Smooth muscle cell (in vitro differentiated cells): ENCODE measurements at regions not wholly inside any gene's neighbourhood (a gene's known extent, or its start where the extent isn't known, plus 50 kb on each side); places are given as distances from the start of the nearest gene placed in this dataset.
"Not testable (repeated sequence)": the region's sequence is repeated elsewhere in the genome, so short reads cannot be mapped to it uniquely, and the experiment has no call there.

ENCODE experiments used
- DNase-seq: peaks from one replicate; lab custom pipeline; 2025; ENCODE audit not compliant: unreplicated experiment; lab: John Stamatoyannopoulos, UW
- H2AFZ ChIP-seq: fragments of 200-600 bp; sonication (generic); 2 replicates; pipeline ENCODE4 v1.6.0; 2016; ENCODE audit warnings: antibody characterized with exemption, low read depth, mild to moderate bottlenecking
- H3F3A ChIP-seq: fragments of 200-600 bp; sonication (generic); 2 replicates; pipeline ENCODE4 v1.6.0; 2017; ENCODE audit warnings: antibody characterized with exemption, low read depth
- H3K27ac ChIP-seq: fragments of 200-600 bp; sonication (generic); 2 replicates; pipeline ENCODE4 v1.5.1; 2016; ENCODE audit warnings: low read depth, mild to moderate bottlenecking
- H3K27me3 ChIP-seq: fragments of 200-600 bp; sonication (generic); 2 replicates; pipeline ENCODE4 v1.6.1; 2016; ENCODE audit warnings: low read depth, mild to moderate bottlenecking
- H3K36me3 ChIP-seq: fragments of 200-600 bp; sonication (generic); 2 replicates; pipeline ENCODE4 v1.5.1; 2016; ENCODE audit warnings: low read depth
- H3K4me1 ChIP-seq: fragments of 200-600 bp; sonication (generic); 2 replicates; pipeline ENCODE4 v1.5.1; 2016; ENCODE audit warnings: low read depth
- H3K4me2 ChIP-seq: fragments of 200-600 bp; sonication (generic); 2 replicates; pipeline ENCODE4 v1.6.0; 2016; ENCODE audit warnings: mild to moderate bottlenecking
- H3K4me3 ChIP-seq: fragments of 200-600 bp; sonication (generic); 2 replicates; pipeline ENCODE4 v1.5.1; 2016; ENCODE audit warnings: mild to moderate bottlenecking
- H3K79me2 ChIP-seq: fragments of 200-600 bp; sonication (generic); 2 replicates; pipeline ENCODE4 v1.6.0; 2016; ENCODE audit warnings: low read depth, mild to moderate bottlenecking
- H3K9ac ChIP-seq: fragments of 200-600 bp; sonication (generic); 2 replicates; pipeline ENCODE4 v1.6.0; 2016; ENCODE audit warnings: low read depth
- H3K9me3 ChIP-seq: fragments of 200-600 bp; sonication (generic); replicated peaks from 2 replicates; pipeline ENCODE4 v1.5.1; 2016; ENCODE audit warnings: low read depth
- H4K20me1 ChIP-seq: fragments of 200-600 bp; sonication (generic); 2 replicates; pipeline ENCODE4 v1.6.0; 2016; ENCODE audit warnings: low read depth
- WGBS: methylation state at CpG from one replicate; pipeline ENCODE4 v1.1.7; 2016; ENCODE audit warnings: low lambda C conversion rate; 5-methylcytosine and 5-hydroxymethylcytosine counted together
- TF ChIP-seq, protein P1 (sequence below): fragments of 200-600 bp; sonication (generic); IDR thresholded peaks from 2 replicates; pipeline ENCODE4 v1.5.1; 2017; ENCODE audit warnings: borderline replicate concordance, mild to moderate bottlenecking, antibody characterized with exemption; ENCODE audit not compliant: insufficient read depth, poor library complexity, severe bottlenecking

DNA sequence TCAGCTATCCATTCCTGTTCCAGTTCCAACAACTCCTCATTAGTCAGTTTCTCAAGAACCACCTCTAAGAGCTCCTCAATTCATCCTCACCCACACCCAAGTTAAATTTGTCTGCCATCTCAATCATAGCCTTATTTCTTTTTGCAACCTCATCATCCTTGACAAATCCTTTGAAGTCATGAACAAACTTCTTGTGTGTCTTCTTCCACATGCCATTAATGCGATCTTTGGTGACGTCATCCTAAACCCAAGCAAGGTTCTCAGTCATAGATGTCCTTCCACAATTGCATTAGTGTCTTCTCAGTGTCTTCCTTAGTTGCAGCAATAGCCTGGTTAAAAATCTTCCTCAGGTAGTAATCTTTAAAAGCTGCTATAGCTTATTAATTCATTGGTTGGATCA, 71.2 kb upstream of the FSIP2 start:
- WGBS: 95% methylated on average over 2 of the region's 2 CpGs
- no peaks in the 10 kb centered on the region for H3K36me3 ChIP-seq
- no peaks in the 10 kb centered on the region for H4K20me1 ChIP-seq
- no peaks in the 10 kb centered on the region for H3K27me3 ChIP-seq
- H3K4me1 ChIP-seq: no peaks in the 10 kb centered on the region
- no peaks in the 10 kb centered on the region for H3K79me2 ChIP-seq
- H3F3A ChIP-seq: no peaks in the 10 kb centered on the region
- no peak overlapping the region for H2AFZ ChIP-seq
- TF ChIP-seq, protein P1, sequence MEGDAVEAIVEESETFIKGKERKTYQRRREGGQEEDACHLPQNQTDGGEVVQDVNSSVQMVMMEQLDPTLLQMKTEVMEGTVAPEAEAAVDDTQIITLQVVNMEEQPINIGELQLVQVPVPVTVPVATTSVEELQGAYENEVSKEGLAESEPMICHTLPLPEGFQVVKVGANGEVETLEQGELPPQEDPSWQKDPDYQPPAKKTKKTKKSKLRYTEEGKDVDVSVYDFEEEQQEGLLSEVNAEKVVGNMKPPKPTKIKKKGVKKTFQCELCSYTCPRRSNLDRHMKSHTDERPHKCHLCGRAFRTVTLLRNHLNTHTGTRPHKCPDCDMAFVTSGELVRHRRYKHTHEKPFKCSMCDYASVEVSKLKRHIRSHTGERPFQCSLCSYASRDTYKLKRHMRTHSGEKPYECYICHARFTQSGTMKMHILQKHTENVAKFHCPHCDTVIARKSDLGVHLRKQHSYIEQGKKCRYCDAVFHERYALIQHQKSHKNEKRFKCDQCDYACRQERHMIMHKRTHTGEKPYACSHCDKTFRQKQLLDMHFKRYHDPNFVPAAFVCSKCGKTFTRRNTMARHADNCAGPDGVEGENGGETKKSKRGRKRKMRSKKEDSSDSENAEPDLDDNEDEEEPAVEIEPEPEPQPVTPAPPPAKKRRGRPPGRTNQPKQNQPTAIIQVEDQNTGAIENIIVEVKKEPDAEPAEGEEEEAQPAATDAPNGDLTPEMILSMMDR: no peak
- no peak for DNase-seq
- H3K9me3 ChIP-seq: no peaks in the 10 kb centered on the region
- H3K4me3 ChIP-seq: no peak overlapping the region
- no peak overlapping the region for H3K9ac ChIP-seq
- no peak overlapping the region for H3K4me2 ChIP-seq
- no peak overlapping the region for H3K27ac ChIP-seq

DNA sequence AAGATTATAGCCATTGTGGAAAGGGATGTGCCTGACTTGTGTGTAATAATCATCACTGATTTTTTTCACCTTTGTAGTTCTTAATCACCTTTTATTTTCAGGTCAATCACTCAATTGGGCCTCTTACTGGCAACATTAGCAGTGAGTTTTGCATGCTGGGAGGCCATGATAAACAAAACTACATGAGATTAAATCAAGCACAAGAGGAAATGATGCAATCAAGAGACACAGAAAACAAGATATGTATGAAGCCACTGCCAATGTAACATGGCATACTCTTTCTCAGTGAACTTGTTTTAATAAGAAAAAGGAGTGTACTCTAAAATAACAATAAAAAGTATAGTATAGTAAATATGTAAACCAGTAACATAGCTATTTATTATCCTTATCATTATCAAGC, 69.9 kb upstream of the FSIP2 start:
- H3K4me3 ChIP-seq: no peak overlapping the region
- TF ChIP-seq, protein P1: no peak
- H3K27ac ChIP-seq: no peak overlapping the region
- H3K9ac ChIP-seq: no peak overlapping the region
- H3K79me2 ChIP-seq: no peaks in the 10 kb centered on the region
- no peaks in the 10 kb centered on the region for H3K9me3 ChIP-seq
- no peaks in the 10 kb centered on the region for H3K36me3 ChIP-seq
- no peak overlapping the region for H2AFZ ChIP-seq
- H3K27me3 ChIP-seq: no peaks in the 10 kb centered on the region
- DNase-seq: no peak
- no peaks in the 10 kb centered on the region for H4K20me1 ChIP-seq
- H3F3A ChIP-seq: no peaks in the 10 kb centered on the region
- H3K4me1 ChIP-seq: no peaks in the 10 kb centered on the region
- H3K4me2 ChIP-seq: no peak overlapping the region

DNA sequence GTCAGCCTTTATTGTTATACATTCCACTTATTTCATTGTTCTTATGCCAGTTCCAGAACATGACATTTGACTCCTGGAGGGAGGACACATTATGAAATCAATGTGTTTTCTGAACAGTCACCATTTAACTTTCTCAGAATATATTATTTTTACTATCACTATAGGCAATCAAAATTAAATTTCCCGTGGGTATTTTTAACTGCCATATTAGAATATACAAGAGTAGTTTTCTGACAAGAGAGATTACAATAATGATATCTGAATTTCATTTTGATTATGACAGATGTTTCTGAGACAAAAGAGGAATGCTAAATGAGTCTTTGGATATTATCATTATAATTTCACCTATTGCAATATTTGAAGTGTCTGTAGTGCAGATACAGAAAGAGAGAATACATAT, 64.4 kb upstream of the FSIP2 start:
- Histone ChIP-seq H3K27ac (no peak overlapping the region), H3K27me3 (no peaks in the 10 kb centered on the region)
- 88% methylated on average over 1 of the region's 1 CpG for WGBS

DNA sequence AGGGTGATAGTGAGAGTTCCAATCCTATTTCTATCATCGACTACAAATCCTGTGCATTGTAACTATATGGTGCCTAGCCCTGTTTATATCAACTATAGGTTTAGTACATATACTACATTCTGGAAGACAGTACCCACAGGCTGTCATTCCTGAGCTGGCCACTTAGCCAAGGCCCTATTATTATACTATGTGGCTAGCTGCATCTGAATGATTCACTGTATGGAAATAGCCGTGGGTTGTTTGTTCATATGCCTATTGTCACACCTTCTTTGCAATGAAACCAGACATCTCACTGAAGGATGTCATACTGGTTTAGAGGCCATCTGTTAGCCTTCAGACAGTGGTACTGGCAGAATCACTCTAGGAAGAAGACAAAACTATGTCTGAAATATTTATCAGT, 62.3 kb upstream of the FSIP2 start:
- H4K20me1 ChIP-seq: no peaks in the 10 kb centered on the region
- H3K4me2 ChIP-seq: no peak overlapping the region
- DNase-seq: no peak
- no peaks in the 10 kb centered on the region for H3F3A ChIP-seq
- no peaks in the 10 kb centered on the region for H3K4me1 ChIP-seq
- TF ChIP-seq, protein P1: no peak
- no peaks in the 10 kb centered on the region for H3K79me2 ChIP-seq
- no peak overlapping the region for H2AFZ ChIP-seq
- H3K27ac ChIP-seq: no peak overlapping the region
- H3K27me3 ChIP-seq: no peaks in the 10 kb centered on the region
- H3K4me3 ChIP-seq: no peak overlapping the region
- no peaks in the 10 kb centered on the region for H3K9me3 ChIP-seq
- WGBS: 88% methylated on average over 2 of the region's 2 CpGs
- no peak overlapping the region for H3K9ac ChIP-seq
- no peaks in the 10 kb centered on the region for H3K36me3 ChIP-seq

More for the DNA sequence above, 64.4 kb upstream of the FSIP2 start:
- DNase-seq: no peak
- Histone ChIP-seq H3K79me2 (no peaks in the 10 kb centered on the region), H3K36me3 (no peaks in the 10 kb centered on the region), H3K9me3 (no peaks in the 10 kb centered on the region), H3K4me1 (no peaks in the 10 kb centered on the region), H3K9ac (no peak overlapping the region), H4K20me1 (no peaks in the 10 kb centered on the region), H3K4me3 (no peak overlapping the region), H3K4me2 (no peak overlapping the region), H2AFZ (no peak overlapping the region), H3F3A (no peaks in the 10 kb centered on the region)
- TF ChIP-seq, protein P1: no peak

- WGBS: 94% methylated on average over 3 of the region's 3 CpGs
- not testable (repeated sequence) for H3K4me2 ChIP-seq
Observed at GRCh38 chr2:185687001-185687400, 51.6 kb upstream of the FSIP2 start.

More at GRCh38 chr2:185687001-185687400, 51.6 kb upstream of the FSIP2 start:
- H3K36me3 ChIP-seq, H4K20me1 ChIP-seq, H3K27me3 ChIP-seq, H2AFZ ChIP-seq, DNase-seq, H3K4me1 ChIP-seq, H3K9me3 ChIP-seq, H3F3A ChIP-seq, H3K4me3 ChIP-seq, H3K79me2 ChIP-seq, H3K9ac ChIP-seq, H3K27ac ChIP-seq: not testable (repeated sequence)
